HG02623 (cell line): ENCODE measurements at regions not wholly inside any gene's neighbourhood (a gene's known extent, or its start where the extent isn't known, plus 50 kb on each side); places are given as distances from the start of the nearest gene placed in this dataset.

ENCODE experiments used
- ATAC-seq: cut with Tn5 transposase; IDR thresholded peaks from one replicate; pipeline ENCODE4 v1.9.1; 2021; ENCODE audit warnings: moderate library complexity; ENCODE audit not compliant: unreplicated experiment

- ATAC-seq = no peak
Observed at GRCh38 chr9:95762322-95762721, 113.2 kb upstream of the ERCC6L2 start.

GRCh38 chr9:95760791-95761190, 114.7 kb upstream of the ERCC6L2 start:
- ATAC-seq = no peak

- no peak for ATAC-seq
Observed at GRCh38 chr9:95757439-95757838, 118.1 kb upstream of the ERCC6L2 start.

- ATAC-seq = no peak
Observed at GRCh38 chr9:95756986-95757385, 118.5 kb upstream of the ERCC6L2 start.

GRCh38 chr9:95756101-95756500, 119.4 kb upstream of the ERCC6L2 start:
- no peak for ATAC-seq

- no peak for ATAC-seq
Observed at GRCh38 chr9:95755421-95755730, 120.1 kb upstream of the ERCC6L2 start.

- no peak for ATAC-seq
Observed at GRCh38 chr9:95754533-95755420, 120.7 kb upstream of the ERCC6L2 start.

GRCh38 chr9:95753762-95754465, 121.6 kb upstream of the ERCC6L2 start:
- no peak for ATAC-seq

GRCh38 chr9:95752129-95752731, 123.3 kb upstream of the ERCC6L2 start:
- ATAC-seq = no peak

- ATAC-seq = no peak
Observed at GRCh38 chr9:95751520-95751790, 124.0 kb upstream of the ERCC6L2 start.

- no peak for ATAC-seq
Observed at GRCh38 chr9:95750725-95751519, 124.6 kb upstream of the ERCC6L2 start.

GRCh38 chr9:95749493-95749892, 126.0 kb upstream of the ERCC6L2 start:
- ATAC-seq = no peak

GRCh38 chr9:95746408-95747180, 128.9 kb upstream of the ERCC6L2 start:
- no peak for ATAC-seq

- no peak for ATAC-seq
Observed at GRCh38 chr9:95742821-95743220, 132.7 kb upstream of the ERCC6L2 start.

- ATAC-seq = no peak
Observed at GRCh38 chr9:95741631-95742030, 133.9 kb upstream of the ERCC6L2 start.

- ATAC-seq = no peak
Observed at GRCh38 chr9:95740217-95741004, 135.1 kb upstream of the ERCC6L2 start.

- ATAC-seq = no peak
Observed at GRCh38 chr9:95738438-95738837, 137.1 kb upstream of the ERCC6L2 start.

- ATAC-seq = no peak
Observed at GRCh38 chr9:95736891-95737522, 138.5 kb upstream of the ERCC6L2 start.

- no peak for ATAC-seq
Observed at GRCh38 chr9:95736370-95736769, 139.1 kb upstream of the ERCC6L2 start.
